IPS-NIHi7 (cell line): ENCODE measurements at regions not wholly inside any gene's neighbourhood (a gene's known extent, or its start where the extent isn't known, plus 50 kb on each side); places are given as distances from the start of the nearest gene placed in this dataset.
"Not testable (repeated sequence)": the region's sequence is repeated elsewhere in the genome, so short reads cannot be mapped to it uniquely, and the experiment has no call there.

Experiments
- DNase-seq: peaks from one replicate; pipeline ENCODE4 v3.0.0; 2012; ENCODE audit warnings: mixed read lengths; ENCODE audit errors: extremely low spot score

DNA sequence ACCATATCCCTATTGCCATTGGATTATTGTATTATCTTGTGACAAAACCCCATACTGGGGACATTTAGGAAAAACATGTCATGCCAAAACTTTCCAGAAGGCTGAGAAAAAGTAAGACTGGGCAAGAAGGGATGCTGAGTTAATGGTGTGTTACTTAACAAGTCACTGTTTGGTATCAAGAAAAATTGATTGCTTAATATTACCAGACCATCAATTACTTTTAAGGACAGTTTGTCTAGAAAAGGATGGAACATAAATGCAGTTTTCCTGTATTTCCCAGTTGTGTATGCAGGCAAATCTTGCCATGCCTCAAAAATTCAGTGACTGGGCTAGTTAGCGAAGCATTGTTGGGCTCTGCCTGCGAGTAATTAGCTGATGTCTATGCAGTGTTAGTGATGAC lies 705.6 kb upstream of the MIR17HG start:
- DNase-seq = no peak

DNA sequence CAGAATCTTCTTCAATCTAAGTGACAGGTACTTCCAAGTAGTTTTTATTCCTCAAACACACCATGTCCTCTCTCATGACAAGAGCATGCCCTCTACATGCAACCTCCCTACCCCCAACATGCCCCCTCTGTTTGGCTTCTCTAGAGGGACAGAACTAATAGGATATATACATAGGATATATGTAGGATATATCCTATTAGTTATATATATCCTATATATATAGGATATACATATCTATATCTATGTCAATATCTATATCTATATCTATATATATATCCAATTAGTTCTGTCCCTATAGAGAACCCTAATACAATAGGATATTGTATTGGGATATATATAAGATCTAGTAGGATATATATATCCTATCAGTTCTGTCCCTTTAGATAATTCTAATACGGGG lies 701.9 kb upstream of the MIR17HG start:
- no peak for DNase-seq

DNA sequence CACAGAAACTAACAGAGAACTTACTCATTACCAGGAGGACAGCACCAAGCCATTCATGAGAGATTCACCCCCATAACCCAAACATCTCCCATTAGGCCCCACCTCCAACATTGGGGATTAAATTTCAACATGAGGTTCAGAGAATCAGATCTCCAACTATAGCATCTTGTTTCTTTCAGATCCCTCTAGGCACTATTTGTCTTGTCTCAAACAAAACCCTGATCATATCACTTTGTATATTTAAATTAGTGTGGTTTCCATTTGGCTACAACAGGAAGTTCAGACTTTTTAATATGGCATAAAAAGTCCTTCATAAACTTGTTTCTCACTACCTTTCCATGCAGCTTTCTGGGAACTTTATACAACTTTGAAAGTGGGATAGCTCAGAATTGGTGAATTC lies 699.0 kb upstream of the MIR17HG start:
- no peak for DNase-seq

DNA sequence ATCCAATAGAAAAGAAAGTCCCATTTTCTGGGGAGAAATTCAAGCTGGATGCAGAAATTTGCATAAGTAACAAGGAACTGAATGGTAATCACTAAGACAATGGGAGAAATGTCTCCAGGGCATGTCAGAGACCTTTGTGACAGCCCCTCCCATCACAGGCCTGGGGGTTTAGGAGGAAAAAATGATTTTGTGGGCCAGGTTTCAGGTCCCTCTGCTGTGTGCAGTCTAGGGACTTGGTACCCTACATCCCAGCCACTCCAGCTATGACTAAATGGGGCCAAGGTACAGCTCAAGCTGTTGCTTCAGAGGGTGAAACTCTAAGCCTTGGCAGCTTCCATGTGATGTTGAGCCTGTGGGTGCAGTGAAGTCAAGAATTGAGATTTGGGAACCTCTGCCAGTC lies 695.5 kb upstream of the MIR17HG start:
- no peak for DNase-seq

DNA sequence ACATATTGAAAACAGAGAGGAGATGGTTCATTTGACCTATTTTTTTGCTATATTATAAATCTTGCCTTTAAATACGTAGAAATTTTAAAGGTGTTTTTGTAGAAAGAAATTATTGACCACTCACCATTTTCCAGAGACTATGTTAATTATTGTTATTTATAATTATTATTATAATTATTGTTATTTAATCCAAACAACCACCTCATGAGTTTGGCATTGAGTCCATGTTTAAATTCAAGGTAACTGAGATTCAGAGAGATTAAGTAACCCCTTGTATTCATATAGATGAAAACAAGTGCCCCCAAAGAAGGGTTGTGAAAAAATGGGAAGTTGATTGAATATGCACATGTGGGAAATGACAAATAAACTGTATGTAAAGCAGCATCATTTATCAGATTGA lies 692.5 kb upstream of the MIR17HG start:
- no peak for DNase-seq

DNA sequence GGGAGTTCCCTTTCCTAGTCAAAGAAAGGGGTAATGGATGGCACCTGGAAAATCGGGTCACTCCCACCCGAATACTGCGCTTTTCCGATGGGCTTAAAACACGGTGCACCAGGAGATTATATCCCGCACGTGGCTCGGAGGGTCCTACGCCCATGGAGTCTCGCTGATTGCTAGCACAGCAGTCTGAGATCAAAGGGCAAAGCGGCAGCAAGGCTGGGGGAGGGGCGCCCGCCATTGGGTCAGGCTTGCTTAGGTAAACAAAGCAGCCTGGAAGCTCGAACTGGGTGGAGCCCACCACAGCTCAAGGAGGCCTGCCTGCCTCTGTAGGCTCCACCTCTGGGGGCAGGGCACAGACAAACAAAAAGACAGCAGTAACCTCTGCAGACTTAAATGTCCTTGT lies 683.3 kb upstream of the MIR17HG start:
- not testable (repeated sequence) for DNase-seq

DNA sequence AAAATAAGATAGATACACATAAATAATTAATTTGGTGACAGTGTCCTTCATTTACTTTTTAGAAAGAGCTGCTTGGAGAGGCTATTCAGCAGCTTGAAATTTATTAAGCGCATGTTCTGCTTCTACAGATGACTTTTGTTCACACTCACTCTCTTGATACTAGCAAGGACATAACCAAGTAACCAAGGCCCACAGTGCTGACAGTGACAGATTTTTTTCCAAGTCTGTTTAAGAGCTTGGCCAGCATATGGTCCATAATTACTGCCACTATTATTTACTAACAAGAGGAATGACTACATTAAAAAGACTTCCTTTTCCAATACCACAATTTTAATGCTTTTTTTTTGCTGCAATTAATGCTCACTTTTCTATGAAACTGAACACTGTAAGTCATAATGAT lies 673.7 kb upstream of the MIR17HG start:
- DNase-seq = no peak

DNA sequence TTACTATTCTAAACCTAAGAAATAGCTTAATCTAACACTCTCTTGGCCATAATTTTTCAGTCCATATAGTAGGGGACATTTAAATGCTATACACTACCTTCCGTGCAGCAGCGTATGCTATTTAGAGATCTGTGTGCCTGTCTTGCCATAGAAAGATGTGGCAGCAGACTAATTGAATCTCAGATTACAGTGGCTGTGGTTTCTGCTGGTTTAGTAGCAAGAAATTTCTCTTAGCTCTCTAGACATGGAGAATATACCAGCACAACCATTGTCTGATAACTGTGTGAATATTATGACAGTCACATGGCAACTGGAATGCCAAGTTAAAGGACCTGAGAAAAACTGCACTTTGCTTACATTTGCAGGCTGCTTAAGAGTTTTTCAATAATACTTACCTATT lies 672.4 kb upstream of the MIR17HG start:
- DNase-seq = no peak

DNA sequence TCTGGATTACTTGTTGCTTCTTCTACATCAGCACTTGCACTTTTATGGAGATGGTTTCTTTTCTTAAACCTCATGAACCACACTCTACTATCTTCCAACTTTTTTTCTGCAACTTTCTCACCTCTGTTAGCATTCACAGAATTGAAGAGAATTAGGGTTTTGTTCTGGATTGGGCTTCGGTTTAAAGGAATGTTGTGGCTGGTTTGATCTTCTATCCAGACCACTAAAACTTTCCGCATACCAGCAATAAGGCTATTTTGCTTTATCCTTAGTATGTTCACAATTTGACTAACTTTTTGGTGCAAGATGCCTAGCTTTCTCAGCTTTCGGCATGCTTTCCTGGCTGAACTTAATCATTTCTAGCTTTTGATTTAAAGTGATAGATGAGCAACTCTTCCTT lies 666.7 kb upstream of the MIR17HG start:
- DNase-seq = no peak

DNA sequence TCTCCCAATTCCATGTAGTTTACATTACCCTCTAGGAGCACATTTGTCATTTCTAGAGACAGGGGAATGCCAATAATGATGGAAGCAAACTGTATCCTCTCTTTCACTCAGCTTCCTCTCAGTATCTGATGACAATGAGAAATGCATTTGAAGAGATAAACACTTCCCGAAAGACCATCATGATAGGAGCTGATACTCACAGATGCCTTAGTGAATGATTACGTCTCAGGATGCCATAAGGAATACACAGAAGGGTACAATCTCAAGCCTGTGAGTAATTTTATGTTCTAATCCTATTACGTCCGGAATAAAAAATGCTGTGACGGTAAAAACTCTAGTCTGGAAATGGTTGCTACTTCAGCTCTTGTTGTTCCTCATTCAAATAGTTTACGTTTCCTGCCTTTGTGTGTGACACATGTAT lies 663.8 kb upstream of the MIR17HG start:
- no peak for DNase-seq

DNA sequence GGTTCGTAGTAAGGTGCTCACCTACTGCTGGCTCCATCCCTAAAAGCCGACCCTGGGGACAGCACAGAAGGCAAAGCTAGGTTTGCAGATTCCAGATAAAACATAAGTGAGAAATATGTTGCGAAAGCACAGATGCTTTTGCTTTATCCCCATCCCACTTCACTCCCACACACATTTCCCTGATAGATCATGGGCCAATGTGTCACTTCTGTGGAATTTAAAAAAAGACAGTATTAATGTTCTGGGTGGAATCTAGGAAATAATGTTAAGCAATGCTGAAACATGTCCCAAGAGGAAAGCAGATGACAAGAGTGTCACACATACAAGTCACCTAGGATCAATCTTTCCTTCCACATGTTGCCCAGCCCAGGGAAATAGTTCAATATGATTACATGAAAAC lies 661.0 kb upstream of the MIR17HG start:
- no peak for DNase-seq

DNA sequence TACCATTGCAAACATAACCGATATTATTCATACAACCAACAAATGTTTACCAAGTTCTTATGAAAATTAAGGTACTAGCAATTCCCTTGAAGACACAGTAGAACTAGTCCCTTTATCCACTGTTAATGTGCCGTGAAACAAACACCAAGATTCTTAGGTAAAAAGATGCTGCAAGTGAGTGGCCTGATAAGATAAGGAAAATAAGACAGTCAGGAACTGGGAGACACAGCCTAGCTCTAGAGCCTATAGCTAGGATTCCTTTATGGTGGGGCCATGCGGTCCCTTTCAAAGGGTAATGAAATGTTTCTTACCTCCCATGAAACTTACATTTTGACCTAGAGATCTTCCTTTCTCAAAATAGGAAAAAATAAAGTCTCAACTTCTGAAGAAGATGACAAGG lies 658.4 kb upstream of the MIR17HG start:
- no peak for DNase-seq

DNA sequence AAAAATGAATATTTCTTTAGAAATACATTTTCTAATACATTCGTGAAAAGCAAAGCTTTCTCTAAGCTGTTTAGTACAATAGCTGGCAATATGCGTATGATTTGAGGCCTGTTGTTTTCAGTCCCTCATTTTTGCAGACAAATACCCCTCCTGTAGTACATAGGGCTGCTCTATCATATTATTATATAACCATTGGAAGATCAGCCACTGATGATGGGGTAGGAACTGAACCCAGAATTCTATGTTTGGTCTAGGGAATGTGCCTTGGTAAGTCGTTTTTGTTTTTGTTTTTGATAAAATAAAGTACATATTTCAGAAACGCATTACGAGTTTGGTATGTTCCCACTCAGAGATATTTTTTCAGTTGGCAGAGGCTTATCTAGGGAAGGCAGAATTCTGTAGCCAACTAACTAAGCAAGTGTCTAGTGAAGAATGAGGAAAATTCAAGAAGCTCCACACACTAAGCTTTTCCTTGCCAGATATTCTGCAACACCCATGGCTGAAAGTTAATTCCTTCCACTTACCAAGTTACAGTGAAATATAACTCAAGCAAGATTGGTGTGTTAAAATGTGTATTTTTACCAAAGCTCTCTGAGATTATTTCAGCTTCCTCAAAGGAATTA lies 656.9 kb upstream of the MIR17HG start:
- no peak for DNase-seq

DNA sequence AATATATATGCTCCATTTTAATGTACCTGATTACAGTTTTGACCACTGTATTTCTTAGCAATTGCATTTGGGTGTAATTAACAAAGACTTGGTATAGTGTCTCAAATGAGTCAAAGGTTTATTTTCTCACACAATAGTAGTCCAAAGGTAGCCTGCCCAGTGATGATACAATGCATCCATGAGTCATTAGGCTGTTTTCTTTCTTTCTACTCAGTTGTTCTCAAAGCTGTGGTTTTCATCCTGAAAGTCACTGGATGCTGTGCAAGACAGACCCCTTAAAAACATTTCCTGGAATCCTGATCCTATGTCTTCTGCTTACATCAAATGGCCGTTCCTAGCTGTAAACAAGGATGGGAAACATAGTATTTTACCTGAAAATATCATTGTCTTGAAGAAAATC lies 651.2 kb upstream of the MIR17HG start:
- DNase-seq = no peak

DNA sequence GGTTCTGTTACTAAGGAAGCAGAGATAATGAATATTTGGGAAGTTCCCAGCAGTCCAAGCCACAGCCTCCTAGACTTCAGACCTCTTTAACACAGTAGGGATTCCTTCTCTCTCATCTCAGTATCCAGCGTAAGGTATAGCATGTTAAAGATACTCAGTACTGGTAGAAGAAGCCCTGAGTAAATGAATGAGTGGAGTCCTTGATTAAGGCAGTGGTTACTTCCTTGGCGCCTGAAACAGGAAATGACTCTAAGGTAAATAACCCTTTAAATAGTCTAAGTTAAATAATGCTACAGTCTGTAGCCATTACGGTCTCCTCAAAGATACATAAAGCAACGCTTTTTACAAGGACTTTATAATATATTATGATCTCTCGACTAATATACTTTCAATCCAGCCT lies 650.8 kb upstream of the MIR17HG start:
- DNase-seq = no peak

DNA sequence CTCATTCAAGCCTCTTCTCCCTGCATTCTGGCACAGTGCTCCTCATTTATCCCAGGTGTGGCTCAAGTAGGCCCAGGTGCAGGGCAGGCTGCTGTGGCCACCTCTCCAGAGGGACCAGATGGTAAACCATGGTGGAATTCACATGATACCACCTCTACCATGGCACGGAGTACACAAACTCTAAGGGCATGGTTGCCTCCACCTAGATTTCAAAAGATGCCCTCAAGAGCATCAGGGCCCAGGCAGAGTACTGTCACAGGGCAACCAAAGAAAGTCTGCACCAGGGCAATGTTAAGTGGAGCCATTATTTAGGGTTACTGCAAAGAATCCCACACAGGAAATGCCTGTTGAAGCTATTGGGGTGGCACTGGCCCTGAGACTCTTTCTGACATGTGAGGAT lies 647.1 kb upstream of the MIR17HG start:
- DNase-seq = no peak

DNA sequence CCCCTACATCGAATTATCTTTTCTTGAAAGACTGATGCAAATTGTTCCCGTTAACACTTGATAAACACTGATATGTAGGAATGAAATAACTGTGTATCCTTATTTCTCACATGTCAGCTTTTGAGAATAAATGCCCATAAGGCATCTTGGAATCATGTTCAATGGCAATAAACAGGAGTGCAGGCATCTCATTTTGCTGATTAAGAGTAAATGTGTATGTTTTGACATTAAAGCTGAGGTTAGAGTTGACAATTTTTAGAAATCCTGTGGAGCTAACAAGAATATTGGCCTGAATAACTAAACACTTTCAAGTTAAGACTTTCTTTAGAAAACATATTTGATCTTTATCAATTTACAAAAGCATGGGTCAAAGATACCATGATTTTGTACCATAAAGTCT lies 646.2 kb upstream of the MIR17HG start:
- no peak for DNase-seq

DNA sequence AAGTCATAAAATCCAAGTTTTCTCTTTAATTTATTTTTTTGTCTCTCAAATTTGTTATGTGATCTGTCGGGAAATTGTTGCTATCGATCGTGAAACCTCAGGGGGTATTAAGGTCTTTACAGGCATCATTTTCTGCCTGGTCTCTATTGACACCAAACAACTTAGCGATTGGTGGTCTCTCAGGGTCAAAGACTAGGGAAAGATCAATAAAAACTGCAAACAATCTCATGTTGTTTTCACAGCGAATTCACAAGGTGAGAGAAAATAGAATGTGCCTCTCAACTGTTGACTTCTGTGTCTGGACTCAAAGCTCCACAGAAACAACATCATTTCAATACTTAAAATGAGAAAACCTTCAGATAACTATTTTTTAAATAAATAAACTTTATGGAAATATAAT lies 645.4 kb upstream of the MIR17HG start:
- DNase-seq = no peak

DNA sequence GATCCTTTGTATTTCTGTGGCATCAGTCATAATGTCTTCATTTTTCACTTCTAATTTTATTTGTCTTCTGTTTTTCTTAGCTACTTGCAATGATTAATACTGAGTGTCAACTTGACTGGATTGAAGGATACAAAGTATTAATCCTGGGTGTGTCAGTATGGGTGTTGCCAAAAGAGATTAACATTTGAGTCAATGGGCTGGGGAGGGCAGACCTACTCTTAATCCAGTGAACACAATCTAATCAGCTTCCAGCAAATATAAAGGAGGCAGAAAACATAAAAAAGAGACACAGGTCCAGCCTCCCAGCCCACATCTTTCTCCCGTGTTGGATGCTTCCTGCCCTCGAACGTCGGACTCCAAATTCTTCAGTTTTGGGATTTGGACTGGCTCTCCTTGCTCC lies 640.9 kb upstream of the MIR17HG start:
- no peak for DNase-seq

DNA sequence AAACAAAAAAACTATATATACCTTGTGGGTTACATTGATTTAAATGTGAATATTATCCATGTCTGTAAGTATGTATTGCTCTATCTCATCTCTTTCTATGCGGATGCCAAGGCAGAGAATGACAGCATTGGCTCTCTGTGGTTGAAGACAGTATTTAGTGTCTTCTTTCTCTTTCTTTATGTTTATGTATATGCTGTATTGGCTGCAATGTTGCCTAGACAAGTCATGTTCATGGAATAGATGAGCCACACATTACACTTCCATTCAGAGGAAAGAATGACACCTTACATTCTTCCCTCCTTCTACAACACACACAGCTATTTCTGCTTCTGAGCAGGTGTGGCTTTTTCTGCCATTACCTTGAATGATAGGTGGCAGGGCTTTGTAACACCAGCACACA lies 639.4 kb upstream of the MIR17HG start:
- DNase-seq = no peak

DNA sequence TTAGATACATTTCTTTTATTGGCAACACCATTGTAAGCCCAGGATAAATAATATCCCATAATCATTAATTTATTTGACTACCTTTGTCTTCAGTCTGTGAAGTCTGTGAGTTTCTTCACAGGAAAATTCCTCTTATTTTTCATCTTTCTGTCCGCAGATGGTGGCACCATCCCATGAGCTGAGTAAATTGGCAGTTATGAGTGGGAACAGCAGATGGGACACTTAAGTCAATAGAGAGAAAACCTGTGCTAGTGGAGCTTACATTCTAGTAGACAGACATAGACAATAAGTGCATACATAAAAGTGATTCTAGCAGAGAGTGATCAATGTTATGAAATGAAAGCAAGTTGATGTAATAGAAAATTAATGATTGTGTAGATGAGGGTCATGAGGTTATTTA lies 638.2 kb upstream of the MIR17HG start:
- DNase-seq = no peak

DNA sequence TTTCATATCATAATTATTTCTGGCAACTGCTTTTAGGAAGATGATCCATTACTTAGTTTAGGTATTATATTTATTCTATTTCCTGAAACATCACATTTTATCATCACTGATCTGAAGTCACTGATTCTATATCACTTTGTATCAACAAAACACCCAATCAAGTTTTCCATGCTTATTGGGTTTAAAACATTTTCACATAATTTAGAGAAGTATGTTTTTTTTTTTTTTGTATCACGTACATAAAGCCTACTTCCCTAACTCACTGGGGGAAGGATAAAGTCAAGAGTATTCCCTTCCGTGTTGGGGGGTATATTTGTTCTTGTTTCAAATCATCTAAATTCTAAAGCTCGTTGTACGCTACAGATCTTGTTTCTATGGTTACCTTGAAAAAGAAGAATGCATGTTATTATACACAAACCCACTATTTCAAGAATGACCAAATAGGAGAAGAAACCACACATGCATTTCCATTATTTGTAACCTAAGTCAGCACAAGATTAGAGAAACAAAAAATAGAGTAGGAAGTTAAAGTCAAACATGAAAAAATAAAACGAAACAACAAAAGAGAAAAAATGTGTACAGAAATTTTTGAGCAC lies 637.2 kb upstream of the MIR17HG start:
- DNase-seq = no peak

DNA sequence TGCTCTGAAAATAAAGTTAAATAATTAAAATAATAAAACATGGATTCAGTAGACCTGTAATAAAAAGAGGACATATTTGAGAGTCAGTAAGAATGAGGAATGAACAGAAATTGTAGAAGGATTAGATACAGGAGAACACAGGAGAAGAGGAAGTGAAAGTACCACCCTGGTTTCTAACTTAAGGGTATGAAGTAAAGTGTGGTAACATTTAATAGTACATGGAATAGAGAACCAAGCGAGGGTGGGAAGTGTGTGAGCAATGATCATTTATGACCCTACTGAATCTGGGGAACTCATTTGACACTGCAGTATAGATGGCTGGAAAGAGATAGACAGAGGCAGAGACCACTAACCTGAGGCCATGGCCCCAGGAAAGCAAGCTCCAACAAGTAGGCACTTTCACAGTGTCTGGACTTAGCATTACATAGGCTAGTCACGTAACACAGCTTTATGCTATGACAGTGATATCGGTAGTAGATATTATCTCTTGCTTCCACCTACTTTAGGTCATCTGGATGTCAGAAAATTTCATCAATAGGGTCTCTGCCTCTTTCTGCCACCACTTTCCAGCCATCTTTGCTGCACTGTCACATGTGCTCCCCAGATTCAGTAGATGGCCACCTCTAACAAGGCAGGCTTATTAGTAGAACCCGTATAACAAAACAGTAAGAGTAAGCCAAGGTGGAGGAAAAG lies 633.9 kb upstream of the MIR17HG start:
- DNase-seq = no peak

DNA sequence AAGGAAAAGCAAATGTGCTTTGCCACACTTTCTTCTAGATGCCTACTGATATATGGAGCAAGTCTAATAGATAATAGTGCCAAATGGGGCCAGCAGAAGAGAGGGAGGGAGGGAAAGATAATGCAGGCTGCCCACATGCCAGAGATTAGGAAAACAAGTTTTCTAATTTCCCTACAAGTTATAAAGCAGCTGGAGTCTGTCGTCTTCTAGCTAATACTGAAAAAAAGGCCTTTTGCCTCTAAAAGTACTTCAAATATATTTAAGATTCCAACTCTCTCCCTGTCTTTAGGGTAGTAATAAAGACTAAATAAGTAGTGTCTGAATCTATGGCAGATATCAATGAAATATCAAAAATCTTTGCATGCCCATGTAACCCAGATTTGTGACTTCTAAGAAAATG lies 632.0 kb upstream of the MIR17HG start:
- no peak for DNase-seq
